BE2C (cell line): ENCODE measurements at regions not wholly inside any gene's neighbourhood (a gene's known extent, or its start where the extent isn't known, plus 50 kb on each side); places are given as distances from the start of the nearest gene placed in this dataset.

Source experiments
- DNase-seq: peaks from one replicate; pipeline ENCODE4 v3.0.0-alpha.2; 2020
- H3K27me3 ChIP-seq: fragments of 250-450 bp; sonication (Bioruptor Pico); 2 replicates; pipeline ENCODE4 v1.5.1; 2020; ENCODE audit warnings: mild to moderate bottlenecking
- H3K36me3 ChIP-seq: fragments of 250-450 bp; sonication (Bioruptor Pico); 2 replicates; pipeline ENCODE4 v1.5.1; 2020; ENCODE audit warnings: mild to moderate bottlenecking
- H3K4me1 ChIP-seq: fragments of 250-450 bp; sonication (Bioruptor Pico); 2 replicates; pipeline ENCODE4 v1.5.1; 2020
- H3K4me3 ChIP-seq: 2 replicates; pipeline ENCODE4 v1.5.1; 2011; ENCODE audit warnings: low read depth, low read length
- H3K9me3 ChIP-seq: fragments of 250-450 bp; sonication (Bioruptor Pico); 2 replicates; pipeline ENCODE4 v1.5.1; 2020
- TF ChIP-seq, protein P1 (sequence below): IDR thresholded peaks from 2 replicates; pipeline ENCODE4 v1.5.1; 2012; ENCODE audit warnings: mild to moderate bottlenecking, low read depth, low read length

DNA sequence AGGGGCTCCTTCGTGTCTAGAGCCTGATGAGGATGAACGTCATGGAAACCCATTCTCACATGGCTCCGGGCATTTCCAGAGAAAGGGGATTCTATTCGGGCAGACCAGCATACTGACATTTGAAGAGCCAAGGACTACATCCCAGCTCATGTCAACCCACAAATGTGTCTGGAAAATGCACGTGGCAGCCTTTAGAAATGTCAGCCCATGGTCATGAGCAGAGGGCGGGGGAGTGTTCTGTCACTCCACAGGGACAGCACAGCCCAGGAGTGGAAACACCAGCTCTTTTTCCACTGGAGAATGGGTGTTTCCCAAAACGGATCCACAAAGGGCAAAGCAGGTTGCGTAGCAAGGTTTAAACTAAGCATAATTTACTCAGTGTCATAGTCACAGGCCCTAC is 207.0 kb downstream of the BCOR start:
- Histone ChIP-seq H3K9me3 (no peaks in the 10 kb centered on the region), H3K4me3 (no peak overlapping the region)
- TF ChIP-seq, protein P1, sequence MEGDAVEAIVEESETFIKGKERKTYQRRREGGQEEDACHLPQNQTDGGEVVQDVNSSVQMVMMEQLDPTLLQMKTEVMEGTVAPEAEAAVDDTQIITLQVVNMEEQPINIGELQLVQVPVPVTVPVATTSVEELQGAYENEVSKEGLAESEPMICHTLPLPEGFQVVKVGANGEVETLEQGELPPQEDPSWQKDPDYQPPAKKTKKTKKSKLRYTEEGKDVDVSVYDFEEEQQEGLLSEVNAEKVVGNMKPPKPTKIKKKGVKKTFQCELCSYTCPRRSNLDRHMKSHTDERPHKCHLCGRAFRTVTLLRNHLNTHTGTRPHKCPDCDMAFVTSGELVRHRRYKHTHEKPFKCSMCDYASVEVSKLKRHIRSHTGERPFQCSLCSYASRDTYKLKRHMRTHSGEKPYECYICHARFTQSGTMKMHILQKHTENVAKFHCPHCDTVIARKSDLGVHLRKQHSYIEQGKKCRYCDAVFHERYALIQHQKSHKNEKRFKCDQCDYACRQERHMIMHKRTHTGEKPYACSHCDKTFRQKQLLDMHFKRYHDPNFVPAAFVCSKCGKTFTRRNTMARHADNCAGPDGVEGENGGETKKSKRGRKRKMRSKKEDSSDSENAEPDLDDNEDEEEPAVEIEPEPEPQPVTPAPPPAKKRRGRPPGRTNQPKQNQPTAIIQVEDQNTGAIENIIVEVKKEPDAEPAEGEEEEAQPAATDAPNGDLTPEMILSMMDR: no peak

DNA sequence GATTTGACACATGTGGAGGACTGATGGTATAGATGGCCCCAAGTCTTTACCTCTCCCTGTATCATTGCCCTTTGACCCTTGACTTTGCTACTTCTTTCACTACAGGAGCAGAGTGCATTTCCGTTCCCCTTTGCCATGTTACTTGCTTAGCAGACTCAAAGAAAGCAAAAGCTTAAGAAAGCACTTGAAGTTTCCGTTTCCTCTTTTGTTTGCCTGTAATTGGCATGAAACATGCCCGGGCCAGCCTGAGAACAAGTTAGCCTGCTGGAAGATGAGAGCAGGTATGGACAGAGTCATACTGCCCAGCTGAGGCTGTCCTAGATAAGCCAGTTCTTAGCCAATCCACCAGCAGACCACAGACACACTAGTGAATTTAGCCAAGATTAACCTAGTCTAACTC is 206.0 kb downstream of the BCOR start:
- H3K27me3 ChIP-seq: no peaks in the 10 kb centered on the region
- DNase-seq: no peak
- H3K9me3 ChIP-seq: no peaks in the 10 kb centered on the region
- H3K4me1 ChIP-seq: peaks cover 8% of the 10 kb centered on the region
- no peak overlapping the region for H3K4me3 ChIP-seq
- H3K36me3 ChIP-seq: no peaks in the 10 kb centered on the region
- TF ChIP-seq, protein P1: no peak

More for the DNA sequence above, 207.0 kb downstream of the BCOR start:
- no peaks in the 10 kb centered on the region for H3K36me3 ChIP-seq
- H3K27me3 ChIP-seq: no peaks in the 10 kb centered on the region
- H3K4me1 ChIP-seq: peaks cover 5% of the 10 kb centered on the region
- no peak for DNase-seq

DNA sequence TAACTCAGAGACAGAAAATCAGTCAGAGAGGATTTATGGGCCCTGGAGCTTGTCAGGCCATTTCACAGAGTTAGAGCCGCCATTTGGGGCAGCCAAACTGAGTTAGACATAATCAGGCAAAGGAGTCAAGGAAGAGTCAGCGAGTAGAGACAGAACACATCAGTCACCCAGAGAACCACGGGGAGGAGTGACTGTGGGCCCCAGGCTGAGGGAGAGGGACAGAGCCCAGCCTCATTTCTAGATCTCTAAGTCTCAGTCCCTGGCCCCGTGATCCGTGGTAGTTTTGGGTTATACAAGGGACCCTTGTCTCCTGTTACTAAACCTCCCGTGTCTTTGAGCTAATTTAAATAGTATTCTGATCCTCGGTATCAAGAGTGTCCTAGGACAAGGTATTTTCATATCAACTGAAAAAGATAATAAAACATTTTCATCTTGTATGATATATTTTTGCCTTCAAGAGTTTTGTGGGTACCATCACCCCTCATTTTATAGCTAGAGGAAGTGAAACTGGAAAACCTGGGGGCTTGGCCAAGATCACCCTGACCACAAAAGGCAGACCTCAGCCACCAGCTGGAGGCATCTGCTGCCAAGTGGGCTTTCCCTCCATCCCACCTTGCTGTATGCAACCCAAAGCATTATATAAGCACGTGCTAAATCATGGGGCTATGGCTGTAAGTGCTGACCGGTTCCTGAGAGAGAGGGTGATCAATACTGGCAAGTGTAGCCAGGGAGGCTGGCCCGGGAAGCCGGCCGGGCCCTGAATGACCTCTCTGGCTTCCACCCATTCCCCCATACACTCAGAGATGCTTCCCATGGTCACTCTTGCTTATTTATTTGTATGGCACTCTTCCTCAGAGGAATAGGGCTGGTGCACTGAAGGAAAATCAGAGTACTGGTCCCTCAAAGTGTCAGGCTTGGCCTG is 204.1 kb downstream of the BCOR start:
- Histone ChIP-seq H3K27me3 (no peaks in the 10 kb centered on the region), H3K4me1 (peaks cover 8% of the 10 kb centered on the region), H3K9me3 (no peaks in the 10 kb centered on the region), H3K36me3 (no peaks in the 10 kb centered on the region), H3K4me3 (no peak overlapping the region)
- DNase-seq: no peak
- TF ChIP-seq, protein P1: no peak

DNA sequence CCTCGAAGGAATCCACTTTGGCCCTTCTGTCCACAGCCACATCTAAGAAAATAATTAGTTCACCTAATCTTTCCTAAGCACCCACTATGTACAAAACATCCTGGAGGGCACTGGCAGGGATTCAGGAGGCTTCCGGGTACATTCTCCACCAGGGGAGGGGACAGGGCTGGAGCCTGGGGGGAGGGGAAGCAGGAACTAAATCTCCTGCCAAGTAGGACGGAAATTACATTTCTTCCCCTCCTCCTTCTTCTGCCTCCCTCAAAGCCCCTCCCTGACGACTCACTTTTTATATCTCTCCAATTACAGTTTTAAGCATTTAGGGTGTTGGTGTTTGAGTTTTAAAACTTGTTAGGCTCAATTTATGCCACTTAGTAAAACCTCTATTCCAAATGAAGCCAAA is 203.1 kb downstream of the BCOR start:
- no peak for DNase-seq
- Histone ChIP-seq H3K4me3 (no peak overlapping the region), H3K27me3 (no peaks in the 10 kb centered on the region), H3K9me3 (no peaks in the 10 kb centered on the region), H3K4me1 (peaks cover 8% of the 10 kb centered on the region), H3K36me3 (no peaks in the 10 kb centered on the region)
- TF ChIP-seq, protein P1: no peak

GRCh38 chrX:39895218-39896110 is 202.3 kb downstream of the BCOR start:
- DNase-seq: no peak
- no peaks in the 10 kb centered on the region for H3K27me3 ChIP-seq
- no peaks in the 10 kb centered on the region for H3K36me3 ChIP-seq
- H3K9me3 ChIP-seq: no peaks in the 10 kb centered on the region
- peaks cover 8% of the 10 kb centered on the region for H3K4me1 ChIP-seq
- no peak overlapping the region for H3K4me3 ChIP-seq
- TF ChIP-seq, protein P1: no peak
